ENCODE measurements at regions not wholly inside any gene's neighbourhood (a gene's known extent, or its start where the extent isn't known, plus 50 kb on each side); places are given as distances from the start of the nearest gene placed in this dataset.

- no peak overlapping the region for H3K4me3 ChIP-seq (replicated peaks in 1 of 4; ENCODE audit: control extremely low read depth in 1 of 4, insufficient read depth in 1 of 4, low read depth in 3 of 4, low read length in 4 of 4)
- no peak overlapping the region for H3K27ac ChIP-seq (ENCODE audit: insufficient read depth, low read length)
- no peak overlapping the region for H3K9ac ChIP-seq (ENCODE audit: insufficient read depth, low read length)
- H4K20me1 ChIP-seq (ENCODE audit: control insufficient read depth, extremely low read depth, insufficient read depth, low read length): no peaks in the 10 kb centered on the region
- no peaks in the 10 kb centered on the region for H3K79me2 ChIP-seq (ENCODE audit: control insufficient read depth, insufficient read depth, low read length)
- no peak for DNase-seq (ENCODE audit: low read depth in 2 of 2)
- TF ChIP-seq EZH2 (IDR thresholded peaks at IDR 0.05; ENCODE audit: low read length, missing control alignments): no peak
- TF ChIP-seq, protein P1, sequence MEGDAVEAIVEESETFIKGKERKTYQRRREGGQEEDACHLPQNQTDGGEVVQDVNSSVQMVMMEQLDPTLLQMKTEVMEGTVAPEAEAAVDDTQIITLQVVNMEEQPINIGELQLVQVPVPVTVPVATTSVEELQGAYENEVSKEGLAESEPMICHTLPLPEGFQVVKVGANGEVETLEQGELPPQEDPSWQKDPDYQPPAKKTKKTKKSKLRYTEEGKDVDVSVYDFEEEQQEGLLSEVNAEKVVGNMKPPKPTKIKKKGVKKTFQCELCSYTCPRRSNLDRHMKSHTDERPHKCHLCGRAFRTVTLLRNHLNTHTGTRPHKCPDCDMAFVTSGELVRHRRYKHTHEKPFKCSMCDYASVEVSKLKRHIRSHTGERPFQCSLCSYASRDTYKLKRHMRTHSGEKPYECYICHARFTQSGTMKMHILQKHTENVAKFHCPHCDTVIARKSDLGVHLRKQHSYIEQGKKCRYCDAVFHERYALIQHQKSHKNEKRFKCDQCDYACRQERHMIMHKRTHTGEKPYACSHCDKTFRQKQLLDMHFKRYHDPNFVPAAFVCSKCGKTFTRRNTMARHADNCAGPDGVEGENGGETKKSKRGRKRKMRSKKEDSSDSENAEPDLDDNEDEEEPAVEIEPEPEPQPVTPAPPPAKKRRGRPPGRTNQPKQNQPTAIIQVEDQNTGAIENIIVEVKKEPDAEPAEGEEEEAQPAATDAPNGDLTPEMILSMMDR (conservative IDR thresholded peaks at IDR 0.05 in 1 of 2, IDR thresholded peaks at IDR 0.05 in 1 of 2; ENCODE audit: low read depth in 1 of 2, low read length in 2 of 2): no peak
- H3K36me3 ChIP-seq (ENCODE audit: control insufficient read depth, insufficient read depth, low read length): no peaks in the 10 kb centered on the region
- H3K4me2 ChIP-seq (ENCODE audit: extremely low read depth, insufficient read depth, low read length): no peak overlapping the region
- no peaks in the 10 kb centered on the region for H3K27me3 ChIP-seq (ENCODE audit: control insufficient read depth, insufficient read depth, low read length)
- no peaks in the 10 kb centered on the region for H3K9me3 ChIP-seq (ENCODE audit: control insufficient read depth, insufficient read depth, low read depth, low read length)
- no peak overlapping the region for H2AFZ ChIP-seq (ENCODE audit: low read length)
- peaks cover 4% of the 10 kb centered on the region for H3K4me1 ChIP-seq (ENCODE audit: control insufficient read depth, extremely low read depth, insufficient read depth, low read length)
Measured at GRCh38 chr10:108788891-108789290, 1134.4 kb downstream of the XPNPEP1 start.

DNA sequence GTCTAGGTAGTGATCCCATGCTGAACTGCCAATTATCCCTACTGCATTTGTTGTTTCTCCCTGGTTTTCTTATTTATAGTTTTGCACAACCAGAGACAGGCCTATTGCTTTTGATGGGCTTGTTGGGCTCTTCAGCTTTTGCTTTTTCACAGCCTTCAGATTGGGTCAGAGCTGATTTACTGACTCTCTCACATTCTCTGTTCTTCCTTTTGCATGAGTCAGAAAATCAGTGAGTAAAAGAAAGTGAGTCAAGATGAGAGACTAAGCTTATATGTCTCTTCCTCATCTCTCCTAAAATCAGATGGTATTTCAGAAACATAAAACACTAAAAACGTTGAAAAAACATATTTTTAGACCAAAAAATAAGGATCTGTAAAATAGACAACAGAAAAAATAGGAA is 1135.4 kb downstream of the XPNPEP1 start:
- H3K36me3 ChIP-seq (ENCODE audit: control insufficient read depth, insufficient read depth, low read length): no peaks in the 10 kb centered on the region
- no peak for TF ChIP-seq EZH2 (IDR thresholded peaks at IDR 0.05; ENCODE audit: low read length, missing control alignments)
- TF ChIP-seq, protein P1 (conservative IDR thresholded peaks at IDR 0.05 in 1 of 2, IDR thresholded peaks at IDR 0.05 in 1 of 2; ENCODE audit: low read depth in 1 of 2, low read length in 2 of 2): no peak
- H3K4me1 ChIP-seq (ENCODE audit: control insufficient read depth, extremely low read depth, insufficient read depth, low read length): peaks cover 4% of the 10 kb centered on the region
- no peak overlapping the region for H2AFZ ChIP-seq (ENCODE audit: low read length)
- H3K9ac ChIP-seq (ENCODE audit: insufficient read depth, low read length): no peak overlapping the region
- H4K20me1 ChIP-seq (ENCODE audit: control insufficient read depth, extremely low read depth, insufficient read depth, low read length): no peaks in the 10 kb centered on the region
- no peaks in the 10 kb centered on the region for H3K27me3 ChIP-seq (ENCODE audit: control insufficient read depth, insufficient read depth, low read length)
- H3K4me2 ChIP-seq (ENCODE audit: extremely low read depth, insufficient read depth, low read length): no peak overlapping the region
- DNase-seq (ENCODE audit: low read depth in 2 of 2): peak; percentile 12 to 74
- H3K4me3 ChIP-seq (replicated peaks in 1 of 4; ENCODE audit: control extremely low read depth in 1 of 4, insufficient read depth in 1 of 4, low read depth in 3 of 4, low read length in 4 of 4): no peak overlapping the region
- H3K27ac ChIP-seq (ENCODE audit: insufficient read depth, low read length): no peak overlapping the region
- no peaks in the 10 kb centered on the region for H3K79me2 ChIP-seq (ENCODE audit: control insufficient read depth, insufficient read depth, low read length)
- no peaks in the 10 kb centered on the region for H3K9me3 ChIP-seq (ENCODE audit: control insufficient read depth, insufficient read depth, low read depth, low read length)

- no peak overlapping the region for H3K27ac ChIP-seq (ENCODE audit: insufficient read depth, low read length)
- no peaks in the 10 kb centered on the region for H3K9me3 ChIP-seq (ENCODE audit: control insufficient read depth, insufficient read depth, low read depth, low read length)
Measured at GRCh38 chr10:108785011-108785410, 1138.3 kb downstream of the XPNPEP1 start.

More at GRCh38 chr10:108785011-108785410, 1138.3 kb downstream of the XPNPEP1 start:
- no peak overlapping the region for H3K4me3 ChIP-seq (replicated peaks in 1 of 4; ENCODE audit: control extremely low read depth in 1 of 4, insufficient read depth in 1 of 4, low read depth in 3 of 4, low read length in 4 of 4)
- no peak overlapping the region for H3K4me2 ChIP-seq (ENCODE audit: extremely low read depth, insufficient read depth, low read length)
- no peaks in the 10 kb centered on the region for H3K27me3 ChIP-seq (ENCODE audit: control insufficient read depth, insufficient read depth, low read length)
- no peak overlapping the region for H2AFZ ChIP-seq (ENCODE audit: low read length)
- H3K4me1 ChIP-seq (ENCODE audit: control insufficient read depth, extremely low read depth, insufficient read depth, low read length): peaks cover under 1% of the 10 kb centered on the region
- TF ChIP-seq EZH2 (IDR thresholded peaks at IDR 0.05; ENCODE audit: low read length, missing control alignments): no peak
- TF ChIP-seq, protein P1 (conservative IDR thresholded peaks at IDR 0.05 in 1 of 2, IDR thresholded peaks at IDR 0.05 in 1 of 2; ENCODE audit: low read depth in 1 of 2, low read length in 2 of 2): no peak
- H3K36me3 ChIP-seq (ENCODE audit: control insufficient read depth, insufficient read depth, low read length): no peaks in the 10 kb centered on the region
- no peak for DNase-seq (ENCODE audit: low read depth in 2 of 2)
- no peaks in the 10 kb centered on the region for H4K20me1 ChIP-seq (ENCODE audit: control insufficient read depth, extremely low read depth, insufficient read depth, low read length)
- no peak overlapping the region for H3K9ac ChIP-seq (ENCODE audit: insufficient read depth, low read length)
- no peaks in the 10 kb centered on the region for H3K79me2 ChIP-seq (ENCODE audit: control insufficient read depth, insufficient read depth, low read length)

Measured in fibroblast of lung (primary cell).